ENCODE measurements at regions not wholly inside any gene's neighbourhood (a gene's known extent, or its start where the extent isn't known, plus 50 kb on each side); places are given as distances from the start of the nearest gene placed in this dataset.

DNA sequence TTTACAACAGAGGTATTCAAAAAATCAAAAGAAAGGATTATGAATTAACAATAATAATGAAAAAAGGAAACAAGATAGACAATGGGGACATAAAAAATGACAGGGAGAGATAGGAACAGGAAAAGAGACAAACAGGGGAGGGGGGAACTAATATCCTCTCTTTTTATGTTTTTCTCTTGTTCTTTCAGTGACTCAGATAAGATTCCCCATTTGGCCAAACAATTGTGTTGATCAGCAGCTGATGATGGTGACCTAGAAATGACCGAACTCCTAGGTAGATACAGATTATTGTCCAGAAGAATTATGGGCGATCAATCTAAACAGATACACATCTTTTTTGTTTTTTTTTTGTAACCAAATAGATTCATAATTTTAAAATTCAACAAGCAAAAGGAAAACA, 1277.2 kb upstream of the FLRT2 start:
- no peak for TF ChIP-seq GATA2 (IDR thresholded peaks at IDR 0.05; ENCODE audit: insufficient read depth, insufficient read length, low read depth, low read length)
- no peak for TF ChIP-seq MYC (IDR thresholded peaks at IDR 0.05; ENCODE audit: low read depth, low read length)
- no peak for TF ChIP-seq EZH2 (IDR thresholded peaks at IDR 0.05; ENCODE audit: borderline replicate concordance, low read depth, low read length, severe bottlenecking)
- no peak for TF ChIP-seq MAX (IDR thresholded peaks at IDR 0.05; ENCODE audit: insufficient read depth, insufficient read length)
- TF ChIP-seq, protein P1, sequence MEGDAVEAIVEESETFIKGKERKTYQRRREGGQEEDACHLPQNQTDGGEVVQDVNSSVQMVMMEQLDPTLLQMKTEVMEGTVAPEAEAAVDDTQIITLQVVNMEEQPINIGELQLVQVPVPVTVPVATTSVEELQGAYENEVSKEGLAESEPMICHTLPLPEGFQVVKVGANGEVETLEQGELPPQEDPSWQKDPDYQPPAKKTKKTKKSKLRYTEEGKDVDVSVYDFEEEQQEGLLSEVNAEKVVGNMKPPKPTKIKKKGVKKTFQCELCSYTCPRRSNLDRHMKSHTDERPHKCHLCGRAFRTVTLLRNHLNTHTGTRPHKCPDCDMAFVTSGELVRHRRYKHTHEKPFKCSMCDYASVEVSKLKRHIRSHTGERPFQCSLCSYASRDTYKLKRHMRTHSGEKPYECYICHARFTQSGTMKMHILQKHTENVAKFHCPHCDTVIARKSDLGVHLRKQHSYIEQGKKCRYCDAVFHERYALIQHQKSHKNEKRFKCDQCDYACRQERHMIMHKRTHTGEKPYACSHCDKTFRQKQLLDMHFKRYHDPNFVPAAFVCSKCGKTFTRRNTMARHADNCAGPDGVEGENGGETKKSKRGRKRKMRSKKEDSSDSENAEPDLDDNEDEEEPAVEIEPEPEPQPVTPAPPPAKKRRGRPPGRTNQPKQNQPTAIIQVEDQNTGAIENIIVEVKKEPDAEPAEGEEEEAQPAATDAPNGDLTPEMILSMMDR (IDR thresholded peaks at IDR 0.05; ENCODE audit: extremely low read depth in 1 of 2, insufficient read depth in 1 of 2, low read depth in 1 of 2, low read length in 2 of 2), result no peak
- TF ChIP-seq JUN (IDR thresholded peaks at IDR 0.05; ENCODE audit: borderline replicate concordance, insufficient read depth, insufficient read length, low read depth), result no peak
- no peak for TF ChIP-seq FOS (IDR thresholded peaks at IDR 0.05; ENCODE audit: borderline replicate concordance, insufficient read depth, low read length)
- TF ChIP-seq POLR2A (IDR thresholded peaks at IDR 0.05; ENCODE audit: low read depth, low read length), result no peak
- no peak for TF ChIP-seq POLR2AphosphoS5 (IDR thresholded peaks at IDR 0.05; ENCODE audit: insufficient read depth, low read depth, low read length)
- FAIRE-seq, result no peak
- Histone ChIP-seq H4K20me1 (replicated peaks; ENCODE audit: control insufficient read depth, extremely low read depth, insufficient read depth, low read length) (no peaks in the 10 kb centered on the region), H3K27ac (ENCODE audit: insufficient read depth, low read depth, low read length) (peak overlapping the region; percentile 81), H3K79me2 (ENCODE audit: control insufficient read depth, insufficient read depth, low read length) (no peaks in the 10 kb centered on the region), H3K9ac (replicated peaks; ENCODE audit: extremely low read depth, insufficient read depth, low read length) (peak overlapping the region; percentile 13), H3K4me3 (replicated peaks in 1 of 3; ENCODE audit: insufficient read depth in 1 of 3, low read depth in 1 of 3, low read length in 3 of 3) (no peak overlapping the region), H3K36me3 (ENCODE audit: control insufficient read depth in 2 of 2, extremely low read depth in 1 of 2, insufficient read depth in 2 of 2, low read length in 2 of 2) (no peaks in the 10 kb centered on the region), H3K4me2 (ENCODE audit: insufficient read depth, low read length) (peak overlapping the region; percentile 55), H2AFZ (ENCODE audit: low read depth, low read length) (no peak overlapping the region), H3K9me1 (replicated peaks; ENCODE audit: control insufficient read depth, extremely low read depth, insufficient read depth, low read length) (no peaks in the 10 kb centered on the region), H3K4me1 (ENCODE audit: control insufficient read depth, extremely low read depth, insufficient read depth, low read length) (peaks cover 55% of the 10 kb centered on the region), H3K27me3 (ENCODE audit: control insufficient read depth in 2 of 2, insufficient read depth in 2 of 2, low read length in 2 of 2) (no peaks in the 10 kb centered on the region), H3K9me3 (replicated peaks; ENCODE audit: control insufficient read depth, insufficient read depth, low read length) (no peaks in the 10 kb centered on the region)
- DNase-seq (ENCODE audit: low read depth, low spot score), result peak; percentile 54
- CTCF ChIA-PET, result interaction anchor here (0.6 to 3.2 kb wide), 2 partner anchors 132 to 1276 kb away, joined by 3 to 15 read pairs; partner anchors contain the start of gene FLRT2
- no TSS peak for BruUV-seq (replicated peaks)
- dilution Hi-C loops (cut with MboI; ENCODE audit: extremely low pct_ligation_motif_present, low sequenced_read_pairs), result no loop called here
- intact Hi-C loops (cut with micrococcal nuclease), result loop anchor here (5.0 kb wide), 6 partner anchors 125 to 1165 kb away; no protein-coding TSS in a partner anchor
- POLR2A ChIA-PET, result interaction anchor here (0.7 to 3.1 kb wide), 4 partner anchors 1275 to 1282 kb away, joined by 3 to 24 read pairs (median 3); partner anchors contain the start of gene FLRT2
